H1 (cell line): ENCODE measurements at regions not wholly inside any gene's neighbourhood (a gene's known extent, or its start where the extent isn't known, plus 50 kb on each side); places are given as distances from the start of the nearest gene placed in this dataset.

Experiments
- EP300 ChIP-seq, 2 experiments: IDR thresholded peaks; 1 replicate in 1 of 2; 2 replicates in 1 of 2; pipeline ENCODE4 v1.6.1; 2011 to 2012; ENCODE audit warnings: low read depth in 2 of 2, low read length in 2 of 2, mild to moderate bottlenecking in 2 of 2, borderline replicate concordance in 1 of 2, inconsistent platforms in 1 of 2, moderate library complexity in 1 of 2

DNA sequence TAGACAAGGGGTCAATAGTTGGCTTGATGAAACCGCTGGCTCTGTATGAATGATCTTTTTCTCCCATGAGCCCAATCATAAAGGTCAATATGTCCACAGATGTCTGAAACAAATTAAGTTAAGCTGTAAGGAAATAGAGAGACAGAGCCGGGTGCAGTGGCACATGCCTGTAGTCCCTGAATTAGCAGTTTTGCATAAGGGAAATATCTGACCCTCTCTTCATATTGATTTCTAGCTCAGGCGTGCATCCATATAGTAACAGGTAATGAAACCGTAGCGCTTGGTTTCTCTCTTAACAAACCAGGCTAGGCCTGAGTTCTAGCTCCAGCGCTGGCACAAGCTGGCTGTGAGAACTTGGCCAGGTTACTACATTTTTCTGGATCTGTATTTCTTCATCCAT is 118.1 kb upstream of the ERCC6L2 start (continued):
- TF ChIP-seq EP300 (IDR thresholded peaks at IDR 0.05; ENCODE audit: borderline replicate concordance in 1 of 2, low read depth in 2 of 2, low read length in 2 of 2): no peak
